HG02938 (cell line): ENCODE measurements at regions not wholly inside any gene's neighbourhood (a gene's known extent, or its start where the extent isn't known, plus 50 kb on each side); places are given as distances from the start of the nearest gene placed in this dataset.
"Not testable (repeated sequence)": the region's sequence is repeated elsewhere in the genome, so short reads cannot be mapped to it uniquely, and the experiment has no call there.

Experiments used
- ATAC-seq: cut with Tn5 transposase; IDR thresholded peaks from one replicate; pipeline ENCODE4 v1.9.1; 2021; ENCODE audit warnings: mild to moderate bottlenecking, moderate library complexity; ENCODE audit not compliant: unreplicated experiment

GRCh38 chr13:24992946-24993345 lies 103.0 kb upstream of the PABPC3 start:
- ATAC-seq = not testable (repeated sequence)

- ATAC-seq = peak; percentile 52
Observed at GRCh38 chr13:24995225-24995804, 100.6 kb upstream of the PABPC3 start.

- no peak for ATAC-seq
Observed at GRCh38 chr13:24997367-24997967, 98.5 kb upstream of the PABPC3 start.

GRCh38 chr13:24998433-24998832 lies 97.5 kb upstream of the PABPC3 start:
- ATAC-seq = no peak

- no peak for ATAC-seq
Observed at GRCh38 chr13:25001476-25002206, 94.3 kb upstream of the PABPC3 start.

GRCh38 chr13:25002311-25002710 lies 93.6 kb upstream of the PABPC3 start:
- not testable (repeated sequence) for ATAC-seq

GRCh38 chr13:25004489-25004888 lies 91.4 kb upstream of the PABPC3 start:
- not testable (repeated sequence) for ATAC-seq

- not testable (repeated sequence) for ATAC-seq
Observed at GRCh38 chr13:25005050-25005497, 90.9 kb upstream of the PABPC3 start.

GRCh38 chr13:25007389-25007788 lies 88.5 kb upstream of the PABPC3 start:
- not testable (repeated sequence) for ATAC-seq

- ATAC-seq = not testable (repeated sequence)
Observed at GRCh38 chr13:25014398-25014973, 81.5 kb upstream of the PABPC3 start.

- ATAC-seq = not testable (repeated sequence)
Observed at GRCh38 chr13:25017176-25017575, 78.8 kb upstream of the PABPC3 start.

GRCh38 chr13:25017808-25018728 lies 77.9 kb upstream of the PABPC3 start:
- ATAC-seq = not testable (repeated sequence)

GRCh38 chr13:25018729-25019115 lies 77.2 kb upstream of the PABPC3 start:
- ATAC-seq = no peak

- ATAC-seq = not testable (repeated sequence)
Observed at GRCh38 chr13:25019741-25020140, 76.2 kb upstream of the PABPC3 start.

GRCh38 chr13:25024175-25024574 lies 71.8 kb upstream of the PABPC3 start:
- no peak for ATAC-seq

GRCh38 chr13:25032160-25032559 lies 63.8 kb upstream of the PABPC3 start:
- ATAC-seq = no peak

- ATAC-seq = no peak
Observed at GRCh38 chr13:25034173-25034572, 61.8 kb upstream of the PABPC3 start.

- ATAC-seq = peak; percentile 54
Observed at GRCh38 chr13:25037057-25037813, 58.7 kb upstream of the PABPC3 start.

GRCh38 chr13:25042151-25042865 lies 53.6 kb upstream of the PABPC3 start:
- ATAC-seq = no peak
